ENCODE measurements at regions not wholly inside any gene's neighbourhood (a gene's known extent, or its start where the extent isn't known, plus 50 kb on each side); places are given as distances from the start of the nearest gene placed in this dataset.

GRCh38 chr4:188552741-188553275 is 413.6 kb downstream of the TRIML1 start:
- TF ChIP-seq POLR2A (IDR thresholded peaks at IDR 0.05) = no peak
- TF ChIP-seq CTCF (IDR thresholded peaks at IDR 0.05) = no peak
